Fibroblast of the aortic adventitia (primary cell): ENCODE measurements at regions not wholly inside any gene's neighbourhood (a gene's known extent, or its start where the extent isn't known, plus 50 kb on each side); places are given as distances from the start of the nearest gene placed in this dataset.

Experiments
- DNase-seq: peaks from one replicate; pipeline ENCODE4 v3.0.0-alpha.2; 2010; ENCODE audit warnings: low read depth
- H3K4me3 ChIP-seq: 2 replicates; pipeline ENCODE4 v1.5.1; 2011; ENCODE audit warnings: low read depth, mild to moderate bottlenecking, control low read depth, low read length, moderate library complexity
- TF ChIP-seq, protein P1 (sequence below): IDR thresholded peaks from 2 replicates; pipeline ENCODE4 v1.5.1; 2011; ENCODE audit warnings: mild to moderate bottlenecking, low read length, control low read depth, inconsistent platforms; ENCODE audit not compliant: insufficient read depth

DNA sequence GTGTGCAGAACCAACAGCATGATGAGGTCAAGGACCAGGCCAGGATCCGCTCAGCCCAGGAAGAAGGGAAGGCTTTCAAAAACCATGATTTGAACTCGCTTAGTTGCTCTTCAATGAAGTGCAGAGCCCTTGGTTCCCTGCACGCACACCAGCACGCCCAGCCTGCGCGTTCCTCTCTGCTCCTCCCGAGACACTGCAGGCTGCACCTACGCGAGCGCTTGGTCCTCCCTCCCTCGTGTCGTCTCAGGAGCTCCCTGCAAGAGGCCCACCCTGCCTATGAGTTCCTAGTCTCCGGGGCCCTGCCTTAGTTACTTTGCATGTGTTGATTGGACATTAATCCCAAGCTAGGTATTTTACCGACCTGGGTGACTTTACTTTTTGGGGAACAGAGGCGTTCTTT, 132.9 kb upstream of the TNRC6C start:
- TF ChIP-seq, protein P1, sequence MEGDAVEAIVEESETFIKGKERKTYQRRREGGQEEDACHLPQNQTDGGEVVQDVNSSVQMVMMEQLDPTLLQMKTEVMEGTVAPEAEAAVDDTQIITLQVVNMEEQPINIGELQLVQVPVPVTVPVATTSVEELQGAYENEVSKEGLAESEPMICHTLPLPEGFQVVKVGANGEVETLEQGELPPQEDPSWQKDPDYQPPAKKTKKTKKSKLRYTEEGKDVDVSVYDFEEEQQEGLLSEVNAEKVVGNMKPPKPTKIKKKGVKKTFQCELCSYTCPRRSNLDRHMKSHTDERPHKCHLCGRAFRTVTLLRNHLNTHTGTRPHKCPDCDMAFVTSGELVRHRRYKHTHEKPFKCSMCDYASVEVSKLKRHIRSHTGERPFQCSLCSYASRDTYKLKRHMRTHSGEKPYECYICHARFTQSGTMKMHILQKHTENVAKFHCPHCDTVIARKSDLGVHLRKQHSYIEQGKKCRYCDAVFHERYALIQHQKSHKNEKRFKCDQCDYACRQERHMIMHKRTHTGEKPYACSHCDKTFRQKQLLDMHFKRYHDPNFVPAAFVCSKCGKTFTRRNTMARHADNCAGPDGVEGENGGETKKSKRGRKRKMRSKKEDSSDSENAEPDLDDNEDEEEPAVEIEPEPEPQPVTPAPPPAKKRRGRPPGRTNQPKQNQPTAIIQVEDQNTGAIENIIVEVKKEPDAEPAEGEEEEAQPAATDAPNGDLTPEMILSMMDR: no peak
- no peak overlapping the region for H3K4me3 ChIP-seq
- DNase-seq: no peak

DNA sequence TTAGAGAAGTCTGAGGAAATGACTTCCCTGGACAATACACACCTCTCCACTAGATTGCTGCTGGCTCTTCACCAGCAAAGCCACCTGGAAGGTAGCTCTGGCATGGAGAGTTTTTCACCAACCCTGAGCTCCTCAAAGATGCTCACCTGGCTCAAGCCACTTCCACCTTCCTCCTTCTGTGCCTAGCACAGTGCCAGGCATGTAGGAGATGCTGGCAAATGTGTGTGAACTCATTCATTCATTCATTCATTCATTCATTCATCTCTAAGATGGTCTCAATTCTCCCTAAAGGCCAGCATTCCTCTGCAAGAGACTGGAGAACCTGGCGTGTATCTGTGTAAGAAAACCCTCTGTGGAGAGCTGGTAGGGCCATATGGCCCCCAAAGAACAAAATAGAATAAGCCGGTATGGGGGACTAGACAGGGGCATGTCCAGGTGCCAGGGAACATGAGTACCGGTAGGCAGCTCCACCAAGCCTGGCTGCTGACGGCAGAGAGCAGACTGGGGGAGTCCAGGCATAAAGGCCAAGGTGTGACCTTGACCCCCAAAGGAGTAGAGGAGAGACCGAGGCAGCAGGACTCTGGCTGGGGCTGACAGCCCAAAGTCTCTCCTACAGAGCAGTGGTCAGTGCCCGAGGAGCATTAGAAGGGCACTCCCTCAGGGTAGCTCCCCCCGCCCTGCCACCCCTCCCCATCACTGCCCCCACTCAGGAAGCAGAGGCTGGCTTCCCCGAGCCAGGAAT, 132.2 kb upstream of the TNRC6C start:
- no peak overlapping the region for H3K4me3 ChIP-seq
- TF ChIP-seq, protein P1: no peak
- DNase-seq: no peak

DNA sequence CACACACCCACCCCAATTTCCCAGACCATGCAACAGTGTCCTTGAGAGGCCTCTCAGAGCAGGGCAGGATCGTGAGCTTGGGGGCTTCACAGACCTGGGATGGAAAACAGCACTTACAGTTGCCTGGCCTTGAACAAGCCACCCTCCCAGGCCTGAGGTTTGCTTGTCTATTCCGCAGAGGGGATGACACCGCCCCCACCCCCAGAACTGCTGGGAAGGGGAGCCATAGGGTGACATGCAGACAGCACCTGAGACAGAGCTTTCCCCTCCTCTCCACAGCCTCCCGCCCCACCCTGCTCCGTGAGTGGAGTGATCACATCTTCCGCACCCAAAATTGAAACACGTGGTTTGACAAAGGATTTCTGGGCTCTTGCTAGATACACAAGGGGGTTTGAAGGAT, 131.5 kb upstream of the TNRC6C start:
- DNase-seq: no peak
- no peak overlapping the region for H3K4me3 ChIP-seq
- TF ChIP-seq, protein P1: no peak

DNA sequence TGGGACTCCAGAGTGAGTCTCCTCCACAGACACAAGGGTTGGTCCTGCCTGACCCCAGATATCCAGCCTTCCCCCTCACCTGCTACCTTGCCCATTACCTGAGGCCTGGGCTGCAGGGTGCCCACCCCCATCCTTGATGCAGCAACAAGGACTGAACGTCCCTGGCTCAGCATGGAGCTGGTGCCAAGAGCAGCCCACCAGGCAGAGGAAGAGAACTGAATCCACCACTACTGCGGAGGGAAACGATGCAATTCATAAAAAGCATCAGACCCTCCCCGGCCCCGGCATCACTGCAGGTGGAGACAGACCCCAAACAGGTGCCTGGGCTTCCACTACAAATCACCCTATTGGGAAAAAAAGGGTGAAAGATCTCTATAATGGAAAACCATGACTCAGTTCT, 131.0 kb upstream of the TNRC6C start:
- DNase-seq: no peak
- TF ChIP-seq, protein P1: no peak
- H3K4me3 ChIP-seq: no peak overlapping the region

DNA sequence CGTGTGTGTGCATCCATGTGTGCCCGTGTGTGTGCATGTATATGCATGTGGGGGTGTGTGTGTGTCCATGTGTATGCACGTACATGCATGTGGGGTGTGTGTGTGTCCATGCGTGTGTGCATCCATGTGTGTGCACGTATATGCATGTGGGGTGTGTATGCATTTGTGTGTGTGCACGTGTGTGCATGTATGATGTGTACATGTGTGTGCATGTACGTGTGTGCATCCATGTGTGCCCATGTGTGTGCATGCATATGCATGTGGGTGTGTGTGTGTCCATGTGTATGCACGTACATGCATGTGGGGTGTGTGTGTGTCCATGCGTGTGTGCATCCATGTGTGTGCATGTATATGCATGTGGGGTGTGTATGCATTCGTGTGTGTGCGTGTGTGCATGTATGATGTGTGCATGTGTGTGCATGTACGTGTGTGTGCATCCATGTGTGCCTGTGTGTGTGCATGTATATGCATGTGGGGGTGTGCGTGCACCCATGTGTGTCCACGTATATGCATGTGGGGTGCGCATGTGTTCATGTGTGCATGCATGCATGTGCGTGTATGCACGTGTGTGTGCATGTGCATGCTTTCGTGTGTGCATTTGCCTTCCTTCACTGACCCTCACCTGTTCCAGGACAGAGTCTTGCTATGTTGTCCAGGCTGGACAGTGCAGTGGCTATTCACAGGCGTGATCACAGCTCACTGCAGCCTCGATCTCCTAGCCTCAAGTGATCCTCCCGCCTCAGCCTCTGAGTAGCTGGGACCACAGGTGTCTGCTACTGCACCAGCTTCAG, 129.6 kb upstream of the TNRC6C start:
- no peak for DNase-seq
- TF ChIP-seq, protein P1: no peak
- H3K4me3 ChIP-seq: no peak overlapping the region

DNA sequence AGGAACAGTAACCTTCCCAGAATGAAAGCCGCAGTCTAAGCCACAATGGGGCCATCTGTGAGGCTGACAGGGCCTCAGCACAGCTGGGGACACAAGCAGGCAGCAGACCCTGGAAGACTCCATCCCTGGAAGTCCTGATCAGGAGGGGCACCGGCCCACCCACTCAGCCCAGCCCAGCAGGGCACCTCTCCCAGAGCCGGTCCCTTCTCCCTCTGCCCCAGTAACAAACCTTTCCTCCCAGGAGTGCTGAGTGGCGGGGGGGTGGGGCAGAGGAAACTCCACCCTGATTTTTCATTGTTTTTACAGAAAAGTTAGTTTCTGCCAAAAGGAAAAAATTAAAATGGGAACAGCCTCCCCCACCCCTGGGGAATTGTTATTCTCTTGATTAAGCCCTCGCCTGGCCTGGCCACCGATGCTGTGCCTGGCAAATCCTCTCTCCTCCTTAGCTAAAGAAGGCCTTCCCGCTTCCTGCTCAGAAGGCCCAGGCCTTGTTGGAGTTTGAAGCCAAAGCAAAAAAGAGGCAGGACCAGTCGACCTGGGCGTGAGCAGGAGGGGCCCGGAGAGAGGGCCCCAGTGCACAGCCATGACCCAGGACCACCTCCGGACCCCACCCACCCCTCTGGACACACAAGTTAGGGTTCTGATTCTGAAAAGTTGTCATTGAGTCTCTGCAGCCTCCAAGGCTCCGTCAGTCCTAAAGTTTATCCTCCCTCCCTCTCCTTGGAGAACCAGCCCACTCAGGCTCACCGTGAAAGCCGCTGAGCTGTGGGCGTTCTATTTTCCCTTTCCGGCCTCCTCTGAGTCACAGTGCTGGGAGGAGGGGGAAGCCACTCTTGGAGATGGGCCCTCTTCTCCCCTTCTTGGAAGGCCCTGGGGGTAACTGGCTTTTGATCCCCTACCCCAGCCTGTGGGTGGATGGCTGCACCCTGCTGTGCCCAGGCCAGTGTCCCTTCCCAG, 128.4 kb upstream of the TNRC6C start:
- H3K4me3 ChIP-seq: no peak overlapping the region
- TF ChIP-seq, protein P1: no peak
- DNase-seq: peak; percentile 94
